ENCODE measurements at regions not wholly inside any gene's neighbourhood (a gene's known extent, or its start where the extent isn't known, plus 50 kb on each side); places are given as distances from the start of the nearest gene placed in this dataset.

DNA sequence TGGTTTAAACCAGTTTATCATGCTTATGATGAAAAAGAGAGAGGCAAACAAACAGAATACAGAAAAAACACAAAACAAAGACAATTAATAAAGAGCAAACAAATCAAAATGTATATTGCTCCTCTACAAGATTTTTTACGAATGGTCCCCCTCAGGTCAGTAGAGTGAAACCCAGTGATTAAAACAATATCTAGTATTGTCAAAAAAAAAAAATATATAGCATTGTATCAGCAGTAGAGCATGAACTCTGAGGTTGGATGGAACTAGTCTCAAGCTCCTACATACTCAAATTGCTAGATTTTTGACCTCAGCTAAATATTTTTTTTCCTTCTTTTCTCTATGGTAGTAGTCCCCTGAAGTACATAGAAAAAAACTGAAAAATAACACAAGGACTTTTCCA, 290.3 kb upstream of the LUZP2 start:
- TF ChIP-seq, protein P1, sequence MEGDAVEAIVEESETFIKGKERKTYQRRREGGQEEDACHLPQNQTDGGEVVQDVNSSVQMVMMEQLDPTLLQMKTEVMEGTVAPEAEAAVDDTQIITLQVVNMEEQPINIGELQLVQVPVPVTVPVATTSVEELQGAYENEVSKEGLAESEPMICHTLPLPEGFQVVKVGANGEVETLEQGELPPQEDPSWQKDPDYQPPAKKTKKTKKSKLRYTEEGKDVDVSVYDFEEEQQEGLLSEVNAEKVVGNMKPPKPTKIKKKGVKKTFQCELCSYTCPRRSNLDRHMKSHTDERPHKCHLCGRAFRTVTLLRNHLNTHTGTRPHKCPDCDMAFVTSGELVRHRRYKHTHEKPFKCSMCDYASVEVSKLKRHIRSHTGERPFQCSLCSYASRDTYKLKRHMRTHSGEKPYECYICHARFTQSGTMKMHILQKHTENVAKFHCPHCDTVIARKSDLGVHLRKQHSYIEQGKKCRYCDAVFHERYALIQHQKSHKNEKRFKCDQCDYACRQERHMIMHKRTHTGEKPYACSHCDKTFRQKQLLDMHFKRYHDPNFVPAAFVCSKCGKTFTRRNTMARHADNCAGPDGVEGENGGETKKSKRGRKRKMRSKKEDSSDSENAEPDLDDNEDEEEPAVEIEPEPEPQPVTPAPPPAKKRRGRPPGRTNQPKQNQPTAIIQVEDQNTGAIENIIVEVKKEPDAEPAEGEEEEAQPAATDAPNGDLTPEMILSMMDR (IDR thresholded peaks at IDR 0.05), result no peak
- TF ChIP-seq POLR2A (IDR thresholded peaks at IDR 0.05), result no peak
